H54 (cell line): ENCODE measurements at regions not wholly inside any gene's neighbourhood (a gene's known extent, or its start where the extent isn't known, plus 50 kb on each side); places are given as distances from the start of the nearest gene placed in this dataset.
"Not testable (repeated sequence)": the region's sequence is repeated elsewhere in the genome, so short reads cannot be mapped to it uniquely, and the experiment has no call there.

Source experiments
- DNase-seq: peaks from one replicate; pipeline ENCODE4 v3.0.0; 2011; ENCODE audit warnings: low spot score, mixed read lengths; ENCODE audit not compliant: insufficient read length
- FAIRE-seq: peaks from 3 replicates; lab custom pipeline; 2011; peaks lifted over from hg19 to GRCh38; lab: Jason Lieb, UNC
- POLR2A ChIP-seq: IDR thresholded peaks from 2 replicates; pipeline ENCODE4 v1.6.1; 2011; ENCODE audit warnings: low read depth, mild to moderate bottlenecking, low read length

DNA sequence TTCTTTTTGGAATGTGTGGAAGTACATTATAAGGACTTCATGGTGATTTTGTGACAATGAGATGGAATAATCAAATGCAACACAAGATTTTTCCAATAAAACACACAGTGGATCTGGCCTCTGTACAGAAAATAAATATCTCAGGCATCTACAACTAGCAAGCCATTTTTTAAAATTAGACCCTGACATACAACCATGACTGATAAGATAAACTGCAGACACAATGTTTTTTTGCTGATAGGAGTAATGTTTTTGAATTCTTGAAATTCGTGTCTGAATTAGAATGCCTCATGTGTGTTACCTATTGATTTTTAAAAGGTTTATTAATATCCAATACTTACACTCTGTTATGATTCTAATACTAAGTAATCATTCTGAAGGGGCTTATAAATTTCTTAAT is 328.1 kb downstream of the HGF start:
- no peak for DNase-seq
- no peak for TF ChIP-seq POLR2A
- no peak for FAIRE-seq

DNA sequence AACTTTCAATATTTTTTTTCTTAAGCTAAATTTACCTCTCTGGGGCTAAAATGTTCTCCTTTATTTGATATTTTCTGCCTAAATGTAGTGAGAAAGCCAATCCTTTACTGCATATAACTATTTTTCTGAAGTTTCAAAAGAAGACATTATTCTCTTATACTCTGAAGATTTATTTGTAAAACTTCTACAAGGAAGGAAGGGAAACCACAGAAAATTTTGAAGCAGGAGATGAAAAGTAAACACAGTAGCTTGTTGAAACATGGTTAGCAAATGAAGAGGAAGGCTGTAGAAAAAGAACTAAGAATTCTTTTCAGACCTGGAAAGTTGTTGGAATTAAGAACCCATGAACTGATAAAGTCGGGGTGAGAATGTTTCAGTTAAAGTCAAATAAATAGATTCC is 330.3 kb downstream of the HGF start:
- no peak for FAIRE-seq

DNA sequence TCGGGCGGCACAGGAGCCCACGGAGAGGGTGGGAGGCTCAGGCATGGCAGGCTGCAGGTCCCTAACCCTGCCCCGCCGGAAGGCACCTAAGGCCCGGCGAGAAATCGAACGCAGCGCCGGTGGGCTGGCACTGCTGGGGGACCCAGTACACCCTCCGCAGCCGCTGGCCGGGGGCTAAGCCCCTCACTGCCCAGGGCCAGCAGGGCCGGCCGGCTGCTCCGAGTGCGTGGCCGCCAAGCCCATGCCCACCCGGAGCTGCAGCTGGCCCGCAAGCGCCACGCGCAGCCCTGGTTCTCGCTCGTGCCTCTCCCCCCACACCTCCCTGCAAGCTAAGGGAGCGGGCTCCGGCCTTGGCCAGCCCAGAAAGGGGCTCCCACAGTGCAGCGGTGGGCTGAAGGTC is 332.7 kb downstream of the HGF start:
- DNase-seq, FAIRE-seq: not testable (repeated sequence)

More for the DNA sequence above, 330.3 kb downstream of the HGF start:
- TF ChIP-seq POLR2A = no peak
- no peak for DNase-seq

DNA sequence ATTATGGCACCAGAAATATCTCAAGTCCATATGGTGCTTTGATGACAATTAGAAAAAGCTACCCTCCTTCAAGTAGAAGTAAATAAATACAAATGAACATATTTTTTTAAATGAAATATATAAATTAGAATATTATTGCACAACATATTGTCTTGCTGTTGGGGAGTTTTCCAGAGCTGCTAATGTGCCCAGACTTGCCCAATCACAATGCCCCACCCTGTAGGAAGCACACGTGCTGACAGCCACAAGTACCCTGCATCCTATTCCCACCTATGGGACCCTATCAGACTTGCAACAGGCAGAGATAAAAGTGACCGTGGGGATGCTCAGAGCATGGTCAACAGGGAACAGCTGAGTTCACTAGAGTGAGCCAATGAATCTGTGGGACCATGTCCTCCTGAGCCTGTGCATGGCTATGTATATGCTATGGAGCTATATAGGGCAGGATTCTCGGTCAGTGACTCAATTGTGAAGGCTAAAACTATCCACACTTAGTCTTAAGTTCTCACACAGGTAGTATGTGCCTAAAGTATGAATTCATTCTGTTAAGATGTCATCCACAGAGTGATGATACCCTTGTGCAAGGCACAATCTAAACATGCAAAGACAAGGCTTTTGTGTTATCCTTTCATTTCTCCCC is 336.0 kb downstream of the HGF start:
- FAIRE-seq (no peak), DNase-seq (no peak)
- TF ChIP-seq POLR2A = no peak

DNA sequence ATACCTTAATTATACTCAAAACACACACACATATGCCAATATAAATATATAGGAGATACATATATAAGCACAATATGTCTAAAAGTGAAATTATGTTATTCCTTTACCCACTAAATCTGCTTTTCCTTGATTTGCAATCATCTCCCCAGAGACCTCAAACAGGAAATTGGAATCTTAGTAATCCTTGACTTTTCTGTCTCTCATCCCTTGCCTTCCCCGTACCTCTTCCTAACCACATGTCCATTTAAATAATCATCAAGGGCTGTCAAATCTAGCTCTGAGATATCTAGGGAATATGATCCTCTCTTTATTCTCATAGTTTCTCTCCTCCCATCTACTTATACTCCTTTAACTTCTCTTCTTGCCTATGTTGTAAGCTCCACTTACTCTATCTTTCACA is 336.6 kb downstream of the HGF start:
- DNase-seq (no peak), FAIRE-seq (no peak)
- no peak for TF ChIP-seq POLR2A

DNA sequence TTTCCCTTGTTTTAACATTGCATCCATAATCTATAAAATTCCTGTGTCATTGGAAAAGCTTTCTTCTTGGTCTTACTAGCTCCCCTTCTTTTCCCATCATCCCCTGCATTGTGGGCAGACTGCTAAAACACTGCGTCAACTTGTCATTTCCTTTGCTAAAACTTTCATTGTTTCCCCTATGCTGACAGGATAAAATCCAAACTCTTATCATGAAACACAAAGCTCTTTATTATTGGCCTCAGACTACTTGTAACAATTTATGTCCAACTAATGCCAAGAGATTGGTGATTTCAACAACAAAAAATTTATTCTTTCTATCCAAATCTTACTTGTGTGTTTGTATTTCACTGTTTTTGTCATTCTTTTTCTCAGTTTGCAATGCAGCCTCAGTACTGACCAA is 339.1 kb downstream of the HGF start:
- FAIRE-seq = no peak

DNA sequence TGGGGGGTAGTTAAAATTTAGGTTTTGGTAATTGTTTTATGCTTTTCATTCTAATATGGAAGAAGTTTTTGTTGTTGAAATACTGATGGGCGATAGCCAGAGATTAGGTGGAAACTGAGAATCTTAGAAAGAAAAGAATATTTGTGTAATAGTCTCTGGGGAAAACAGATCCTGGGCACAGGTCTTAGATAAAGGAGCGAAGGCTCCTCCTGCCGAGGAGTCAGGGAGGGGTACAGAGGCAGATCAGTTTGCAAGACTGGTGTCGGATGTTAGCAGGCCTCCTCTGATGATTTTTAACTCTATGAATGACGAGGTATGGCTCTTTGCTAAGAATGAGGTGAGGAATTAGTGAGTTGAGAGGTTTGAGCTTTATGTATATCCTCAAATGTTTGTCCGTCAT is 339.7 kb downstream of the HGF start:
- FAIRE-seq (no peak), DNase-seq (no peak)
- TF ChIP-seq POLR2A = no peak

More for the DNA sequence above, 339.1 kb downstream of the HGF start:
- DNase-seq = no peak
- TF ChIP-seq POLR2A = no peak

DNA sequence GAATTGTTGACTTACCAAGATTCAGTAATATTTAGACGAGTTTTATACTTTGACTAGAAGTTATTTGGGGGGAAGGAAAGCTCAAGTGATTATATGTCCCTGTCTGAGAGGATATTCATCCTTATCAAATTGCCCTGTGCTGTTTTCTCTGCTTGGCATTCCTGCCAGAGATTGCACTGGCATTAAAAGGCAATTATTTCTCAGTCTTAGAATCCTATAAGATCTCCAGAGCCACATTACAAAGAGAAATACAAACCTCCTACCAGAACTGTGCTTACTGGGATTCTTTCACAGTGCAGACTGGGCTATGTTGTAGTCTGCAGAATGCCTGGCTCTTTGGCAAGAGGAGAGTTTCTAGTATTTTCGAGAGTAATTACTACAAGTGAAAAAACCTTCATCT is 342.4 kb downstream of the HGF start:
- DNase-seq (no peak), FAIRE-seq (no peak)
- TF ChIP-seq POLR2A = no peak

DNA sequence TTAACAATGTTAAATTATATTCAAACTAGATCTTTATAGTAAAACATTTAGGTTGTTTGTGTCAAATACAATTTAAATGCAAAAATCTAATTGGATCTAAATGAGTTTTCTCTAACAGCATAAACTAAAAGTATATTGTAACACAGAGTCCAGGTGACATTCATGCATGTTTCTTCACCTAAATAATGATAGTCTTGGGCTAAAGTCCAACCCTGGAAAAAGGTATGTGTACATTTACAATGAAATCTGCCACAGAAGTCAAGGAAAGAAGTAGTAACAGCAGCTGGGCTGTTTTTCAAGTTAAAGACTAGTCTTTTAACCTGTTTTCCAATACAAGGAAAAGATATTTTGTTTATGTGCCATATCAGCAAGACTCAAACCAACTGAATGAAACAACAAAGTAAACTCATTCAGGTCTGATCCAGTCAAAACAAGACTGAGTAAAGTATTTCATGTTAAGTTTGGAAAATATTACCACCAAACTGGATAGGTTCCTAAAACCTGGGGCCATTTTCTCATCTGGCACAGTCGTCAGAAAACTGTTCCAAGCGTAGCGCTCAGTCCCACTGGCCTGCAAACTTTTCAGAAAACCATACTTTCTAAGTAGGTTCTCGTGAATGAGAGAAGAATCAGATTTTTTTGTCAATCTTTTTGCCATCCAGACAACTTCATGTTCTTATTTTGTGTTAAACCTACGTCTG is 349.2 kb downstream of the HGF start:
- no peak for DNase-seq
- peak; percentile 6 for FAIRE-seq
- TF ChIP-seq POLR2A = no peak

DNA sequence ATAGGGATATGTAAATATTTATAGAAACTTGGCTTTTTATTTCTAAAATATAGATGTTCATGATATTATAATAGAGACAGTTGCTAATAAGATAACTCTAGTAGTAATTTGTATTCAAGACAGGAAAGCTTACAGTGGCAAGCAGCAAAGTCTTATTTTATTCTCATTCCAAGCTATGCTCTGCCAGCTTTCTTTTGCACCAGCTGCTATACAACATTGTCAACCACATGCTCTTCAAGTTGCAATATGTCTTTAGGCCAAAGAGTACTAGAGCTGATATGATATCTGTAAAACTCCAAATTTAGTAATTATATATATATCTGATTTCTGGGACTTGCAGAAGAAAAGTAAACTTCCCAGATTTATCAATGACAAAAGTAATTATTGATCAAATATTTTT is 350.1 kb downstream of the HGF start:
- no peak for TF ChIP-seq POLR2A
- FAIRE-seq (no peak), DNase-seq (no peak)

DNA sequence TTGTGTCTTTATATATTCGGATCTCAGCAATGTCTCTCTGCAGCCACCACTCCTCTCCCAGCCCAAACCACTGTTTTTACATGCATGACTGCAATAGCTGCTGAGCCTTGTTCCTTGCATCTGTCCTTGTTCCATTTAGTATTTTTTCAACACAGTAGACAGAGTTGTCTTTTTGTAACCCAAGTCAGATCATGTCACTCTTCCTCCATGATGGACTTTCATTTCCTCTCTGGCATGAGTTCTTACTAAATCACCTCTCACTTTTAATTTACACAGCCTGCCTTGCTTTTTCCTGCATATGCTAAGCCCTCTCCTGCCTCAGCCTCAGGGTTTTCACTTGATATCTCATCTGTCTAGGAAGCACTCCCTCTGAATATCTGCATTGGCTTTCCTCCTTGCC is 353.2 kb downstream of the HGF start:
- peak; percentile 61 for FAIRE-seq
- DNase-seq = no peak
- no peak for TF ChIP-seq POLR2A

DNA sequence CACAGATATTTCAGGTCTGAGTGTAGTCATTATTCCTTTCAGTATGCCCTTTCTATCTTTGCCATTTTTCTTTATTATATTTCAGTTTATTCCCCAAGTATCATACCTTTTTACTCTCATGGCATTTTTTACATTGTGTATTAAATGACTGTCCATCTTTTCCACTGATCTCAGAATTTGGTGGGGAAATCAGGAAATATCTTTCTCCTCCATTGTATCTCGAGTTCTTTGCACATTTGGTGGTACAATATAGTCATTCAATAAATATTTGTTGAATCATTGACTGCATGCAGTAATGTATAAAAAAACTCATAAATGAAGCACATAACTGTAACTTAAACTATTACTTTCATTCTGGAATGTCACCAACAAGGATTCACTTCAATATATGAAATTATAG is 354.7 kb downstream of the HGF start:
- DNase-seq (no peak), FAIRE-seq (peak; percentile 71)
- no peak for TF ChIP-seq POLR2A

DNA sequence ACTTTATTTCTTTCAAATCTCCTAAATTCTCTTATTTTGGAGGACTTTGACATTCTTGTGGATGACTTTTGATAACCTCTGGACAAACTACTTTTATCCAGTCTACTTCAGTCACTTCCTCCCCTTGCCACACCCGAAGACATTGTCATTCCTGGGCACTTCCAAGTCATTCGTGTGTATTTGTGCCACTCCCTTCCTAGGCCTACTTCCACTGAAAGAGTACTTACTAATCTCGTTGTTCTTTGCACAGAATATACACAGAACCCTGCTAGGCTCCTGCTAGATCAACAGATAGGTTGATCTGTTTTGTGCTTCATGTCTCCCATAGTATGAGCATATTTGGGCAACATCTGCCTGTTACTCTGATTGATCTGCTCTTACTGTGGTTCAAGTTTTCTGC is 355.4 kb downstream of the HGF start:
- DNase-seq (no peak), FAIRE-seq (peak; percentile 62)
- no peak for TF ChIP-seq POLR2A

DNA sequence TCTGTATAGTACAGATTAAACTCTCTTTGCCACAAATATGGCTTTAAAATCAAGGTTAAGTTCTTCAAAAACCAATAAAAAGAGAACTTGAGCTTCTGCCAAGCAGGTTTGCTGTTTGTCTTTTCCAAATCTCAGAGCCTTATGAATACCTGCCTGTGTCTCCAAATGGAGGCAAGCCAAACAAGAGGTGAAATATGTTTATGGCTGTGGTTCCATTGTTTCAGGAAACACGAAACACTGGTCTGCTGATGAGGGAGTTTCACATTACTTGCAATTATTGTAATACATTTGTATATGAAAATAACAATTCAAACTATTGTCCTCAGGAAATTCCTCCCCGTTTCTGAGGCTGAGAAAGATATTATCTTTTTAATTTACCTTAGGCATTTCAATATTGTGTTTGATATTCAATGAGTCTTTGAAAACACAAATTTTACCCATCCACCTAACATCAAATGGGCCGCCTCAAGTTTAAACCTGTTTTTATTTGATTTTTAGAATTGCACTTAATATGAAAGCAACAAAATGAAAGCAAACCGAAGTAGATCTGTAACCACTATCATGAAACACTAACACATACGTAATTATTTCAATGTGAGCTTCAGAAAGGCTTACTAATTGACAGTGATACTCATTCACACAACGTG is 359.3 kb downstream of the HGF start:
- DNase-seq = no peak
- no peak for FAIRE-seq

DNA sequence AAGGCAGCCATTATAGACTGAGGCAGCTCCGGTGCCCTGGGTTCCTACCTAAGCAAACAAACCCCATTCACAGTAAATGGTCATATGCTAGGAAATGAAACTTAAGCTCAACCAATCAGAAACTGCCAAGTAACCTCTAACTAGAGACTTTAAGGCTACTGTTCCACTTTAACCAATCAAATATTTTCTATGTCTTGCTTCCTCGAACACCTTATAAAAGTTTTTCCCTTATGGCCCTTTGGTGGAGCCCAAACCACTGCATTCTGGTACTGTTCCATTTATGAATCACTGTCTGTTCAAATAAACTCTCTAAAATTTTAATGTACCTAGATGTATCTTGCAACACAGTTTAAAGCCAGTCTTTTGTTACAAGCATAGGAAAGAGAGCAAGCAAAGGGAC is 361.1 kb downstream of the HGF start:
- FAIRE-seq (no peak), DNase-seq (no peak)
- TF ChIP-seq POLR2A = no peak

More for the DNA sequence above, 359.3 kb downstream of the HGF start:
- no peak for TF ChIP-seq POLR2A
